HepG2 (cell line): ENCODE measurements at regions not wholly inside any gene's neighbourhood (a gene's known extent, or its start where the extent isn't known, plus 50 kb on each side); places are given as distances from the start of the nearest gene placed in this dataset.

Experiments
- ATAC-seq: fragments of 200-7000 bp; cut with Tn5 transposase; 3 replicates; pipeline ENCODE4 v1.9.1; 2020; ENCODE audit warnings: mild to moderate bottlenecking, moderate library complexity
- BruUV-seq: library from RNA; stranded (reverse); fragments of 400-500 nt; replicated peaks from 2 replicates; lab custom pipeline; 2021; lab: Mats Ljungman, UMichigan
- CTCF ChIA-PET: fragments of 300-600 bp; formaldehyde crosslinking; extraction: SDS; loops from one replicate; lab custom pipeline; 2021; ENCODE audit warnings: low total read pairs, inconsistent platforms, low intra/inter-chr PET ratio; lab: Yijun Ruan, JAX
- POLR2A ChIA-PET: fragments of 350-600 bp; sonication (Branson Sonifier 250); formaldehyde crosslinking; loops from one replicate; lab custom pipeline; 2020; ENCODE audit warnings: antibody characterized with exemption, inconsistent platforms; lab: Yijun Ruan, JAX
- DNase-seq: peaks from one replicate; pipeline ENCODE4 v3.0.0-alpha.2; 2015; ENCODE audit warnings: low spot score
- FAIRE-seq: peaks from 3 replicates; lab custom pipeline; 2011; peaks lifted over from hg19 to GRCh38; lab: Jason Lieb, UNC
- H2AFZ ChIP-seq: one replicate; pipeline ENCODE4 v1.6.1; 2011; ENCODE audit warnings: low read length, inconsistent platforms
- H3K27ac ChIP-seq: fragments of 300-600 bp; 3 replicates; pipeline ENCODE4 v1.8.0; 2011; ENCODE audit warnings: mixed run types, mild to moderate bottlenecking, mixed read lengths, low read length, inconsistent platforms; ENCODE audit not compliant: insufficient read depth; ENCODE audit errors: extremely low read length
- H3K27me3 ChIP-seq, 2 experiments: fragments of 200-600 bp in 1 of 2; 2 replicates in 1 of 2; 3 replicates in 1 of 2; pipeline versions ENCODE4 v1.6.0 to v1.8.0; 2011; ENCODE audit warnings: low read length in 2 of 2, mild to moderate bottlenecking in 2 of 2, moderate library complexity in 2 of 2, inconsistent platforms in 1 of 2; ENCODE audit not compliant: insufficient read depth in 2 of 2, control insufficient read depth in 1 of 2
- H3K36me3 ChIP-seq, 2 experiments: fragments of 200-600 bp in 1 of 2; replicated peaks in 1 of 2; 2 replicates in 1 of 2; 3 replicates in 1 of 2; pipeline versions ENCODE4 v1.5.1 to v1.8.0; 2011; ENCODE audit warnings: low read length in 2 of 2, inconsistent platforms in 1 of 2; ENCODE audit not compliant: insufficient read depth in 2 of 2, control insufficient read depth in 1 of 2
- H3K4me1 ChIP-seq: 2 replicates; pipeline ENCODE4 v1.5.1; 2012; ENCODE audit warnings: low read length, inconsistent platforms; ENCODE audit not compliant: insufficient read depth
- H3K4me2 ChIP-seq: 2 replicates; pipeline ENCODE4 v1.6.0; 2011; ENCODE audit warnings: low read depth, low read length, inconsistent platforms
- H3K4me3 ChIP-seq, 3 experiments: fragments of 200-600 bp in 1 of 3; sonication (generic), shearing (Covaris generic) in 1 of 3; replicated peaks in 1 of 3; 2 replicates each; pipeline ENCODE4 v1.5.1; 2011 to 2016; ENCODE audit warnings: low read length in 3 of 3, inconsistent platforms in 2 of 3, low read depth in 2 of 3, mild to moderate bottlenecking in 2 of 3, control low read depth in 1 of 3, mixed read lengths in 1 of 3; ENCODE audit not compliant: insufficient read depth in 1 of 3
- H3K79me2 ChIP-seq: one replicate; pipeline ENCODE4 v1.6.1; 2011; ENCODE audit warnings: low read length, inconsistent platforms; ENCODE audit not compliant: insufficient read depth
- H3K9ac ChIP-seq: 2 replicates; pipeline ENCODE4 v1.6.0; 2011; ENCODE audit warnings: mild to moderate bottlenecking, low read depth, low read length, inconsistent platforms; ENCODE audit not compliant: insufficient read depth
- H3K9me3 ChIP-seq: 2 replicates; pipeline ENCODE4 v1.5.1; 2012; ENCODE audit warnings: mild to moderate bottlenecking, low read length
- H4K20me1 ChIP-seq: 2 replicates; pipeline ENCODE4 v1.6.0; 2011; ENCODE audit warnings: inconsistent platforms, mild to moderate bottlenecking, low read length, moderate library complexity; ENCODE audit not compliant: insufficient read depth
- EP300 ChIP-seq, 3 experiments: sonication (generic) in 1 of 3; formaldehyde crosslinking in 1 of 3; IDR thresholded peaks; 2 replicates each; pipeline versions ENCODE4 v1.5.1 to v1.6.1; 2011 to 2020; ENCODE audit warnings: low read depth in 2 of 3, low read length in 2 of 3, borderline replicate concordance in 1 of 3, improper control_type of control experiment in 1 of 3, mild to moderate bottlenecking in 1 of 3, missing genetic modification reagents in 1 of 3, moderate library complexity in 1 of 3
- ZFYVE20 ChIP-seq: sonication (generic); formaldehyde crosslinking; IDR thresholded peaks from 2 replicates; pipeline ENCODE4 v1.8.0; 2023; ENCODE audit warnings: low read depth, mild to moderate bottlenecking, moderate library complexity, missing genetic modification reagents, borderline replicate concordance
- ZNF3 ChIP-seq: IDR thresholded peaks from 2 replicates; pipeline ENCODE4 v1.7.0; 2017; ENCODE audit warnings: inconsistent platforms
- ZNF331 ChIP-seq: sonication (generic); formaldehyde crosslinking; IDR thresholded peaks from 2 replicates; pipeline ENCODE4 v1.4.0; 2020; ENCODE audit warnings: missing genetic modification reagents
- ZNF33B ChIP-seq: sonication (generic); formaldehyde crosslinking; IDR thresholded peaks from 2 replicates; pipeline ENCODE4 v1.5.1; 2020; ENCODE audit warnings: mild to moderate bottlenecking, missing genetic modification reagents
- ZNF414 ChIP-seq: sonication (generic); formaldehyde crosslinking; IDR thresholded peaks from 2 replicates; pipeline ENCODE4 v1.5.0; 2020; ENCODE audit warnings: missing genetic modification reagents
- ZNF572 ChIP-seq: sonication (generic); formaldehyde crosslinking; IDR thresholded peaks from 2 replicates; pipeline ENCODE4 v1.5.1; 2020; ENCODE audit warnings: mild to moderate bottlenecking, missing genetic modification reagents
- ZNF720 ChIP-seq: sonication (generic); formaldehyde crosslinking; IDR thresholded peaks from 2 replicates; pipeline ENCODE4 v1.4.0; 2020; ENCODE audit warnings: missing genetic modification reagents
- WGBS: methylation state at CpG from one replicate; pipeline ENCODE4 v1.1.6; 2017; ENCODE audit warnings: low lambda C conversion rate; 5-methylcytosine and 5-hydroxymethylcytosine counted together
- in situ Hi-C: cut with HindIII; loops from 2 replicates; pipeline ENCODE4 v1.10.0; 2017; ENCODE audit warnings: low pct_unique_long_range_greater_than_20kb; ENCODE audit not compliant: extremely low pct_ligation_motif_present
- intact Hi-C: fragments of 100-400 bp; cut with micrococcal nuclease; formaldehyde crosslinking; loops from one replicate; pipeline ENCODE4 v1.10.0; 2022; ENCODE audit not compliant: unreplicated experiment
- TF ChIP-seq, protein P1 (sequence below): sonication (generic); formaldehyde crosslinking; IDR thresholded peaks from 2 replicates; pipeline ENCODE4 v1.4.0; 2020; ENCODE audit warnings: missing genetic modification reagents
- TF ChIP-seq, protein P2 (sequence below): IDR thresholded peaks from 2 replicates; pipeline ENCODE4 v1.6.1; 2016

DNA sequence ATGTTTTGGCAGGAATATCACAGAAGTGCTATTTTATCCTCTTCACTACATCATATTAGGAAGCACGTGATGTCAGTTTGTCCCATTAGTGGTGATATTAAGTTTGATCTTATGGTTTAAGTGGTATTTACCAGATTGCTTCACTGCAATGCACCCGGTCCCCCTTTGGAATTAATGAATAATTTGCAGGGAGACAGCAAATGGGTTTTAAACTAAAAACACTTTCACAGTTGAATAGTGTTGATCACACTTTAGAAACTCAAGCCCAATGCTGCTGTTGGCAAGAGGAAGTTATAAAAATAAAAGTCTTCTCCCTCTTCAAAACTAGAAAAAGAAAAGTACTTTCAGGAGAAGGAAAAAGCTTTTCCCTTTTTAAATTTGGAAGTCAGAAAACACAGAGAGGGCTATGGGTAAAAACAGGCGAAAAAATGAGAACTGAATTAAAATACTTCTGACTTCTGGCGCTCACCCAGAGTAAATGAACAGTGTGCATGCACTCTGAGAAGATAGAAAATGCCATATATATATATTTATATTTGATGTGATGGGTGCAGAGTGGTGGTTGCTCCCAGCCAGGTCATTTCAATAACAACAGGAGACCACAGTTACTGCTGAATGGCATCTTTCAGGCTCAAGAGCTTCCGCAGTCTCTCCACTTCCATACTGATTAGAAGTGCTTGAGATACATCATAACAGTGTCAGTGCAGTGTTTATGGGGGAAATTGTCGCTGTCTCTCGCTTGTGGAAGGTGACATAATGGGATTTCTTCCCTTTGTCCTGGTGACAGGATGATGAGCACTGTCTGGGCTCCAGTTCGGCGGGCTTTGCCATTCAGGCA, 278.0 kb downstream of the ZSWIM6 start:
- FAIRE-seq, result no peak
- in situ Hi-C loops, result no loop called here
- WGBS, result 21% methylated on average over 8 of the region's 9 CpGs
- no peaks in the 10 kb centered on the region for H3K9me3 ChIP-seq
- CTCF ChIA-PET, result no interaction called here
- TF ChIP-seq, protein P1, sequence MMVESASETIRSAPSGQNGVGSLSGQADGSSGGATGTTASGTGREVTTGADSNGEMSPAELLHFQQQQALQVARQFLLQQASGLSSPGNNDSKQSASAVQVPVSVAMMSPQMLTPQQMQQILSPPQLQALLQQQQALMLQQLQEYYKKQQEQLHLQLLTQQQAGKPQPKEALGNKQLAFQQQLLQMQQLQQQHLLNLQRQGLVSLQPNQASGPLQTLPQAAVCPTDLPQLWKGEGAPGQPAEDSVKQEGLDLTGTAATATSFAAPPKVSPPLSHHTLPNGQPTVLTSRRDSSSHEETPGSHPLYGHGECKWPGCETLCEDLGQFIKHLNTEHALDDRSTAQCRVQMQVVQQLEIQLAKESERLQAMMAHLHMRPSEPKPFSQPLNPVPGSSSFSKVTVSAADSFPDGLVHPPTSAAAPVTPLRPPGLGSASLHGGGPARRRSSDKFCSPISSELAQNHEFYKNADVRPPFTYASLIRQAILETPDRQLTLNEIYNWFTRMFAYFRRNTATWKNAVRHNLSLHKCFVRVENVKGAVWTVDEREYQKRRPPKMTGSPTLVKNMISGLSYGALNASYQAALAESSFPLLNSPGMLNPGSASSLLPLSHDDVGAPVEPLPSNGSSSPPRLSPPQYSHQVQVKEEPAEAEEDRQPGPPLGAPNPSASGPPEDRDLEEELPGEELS (CRISPR knock-in tag), result no peak
- TF ChIP-seq ZNF3 (CRISPR knock-in tag), result no peak
- TF ChIP-seq ZNF33B, result no peak
- TF ChIP-seq ZNF414 (CRISPR knock-in tag), result no peak
- TF ChIP-seq, all 625 proteins: peak for 0
- no peaks in the 10 kb centered on the region for H4K20me1 ChIP-seq
- H2AFZ ChIP-seq, result no peak overlapping the region
- BruUV-seq, result no TSS peak
- DNase-seq (no peak), ATAC-seq (no peak)
- no peaks in the 10 kb centered on the region for H3K79me2 ChIP-seq
- intact Hi-C loops, result no loop called here
- no peaks in the 10 kb centered on the region for H3K36me3 ChIP-seq
- no peak overlapping the region for H3K4me2 ChIP-seq
- H3K4me1 ChIP-seq, result no peaks in the 10 kb centered on the region
- H3K9ac ChIP-seq, result no peak overlapping the region
- H3K27ac ChIP-seq, result no peak overlapping the region
- POLR2A ChIA-PET, result no interaction called here
- H3K27me3 ChIP-seq, result peaks cover 0 to 3% of the 10 kb centered on the region in 2 experiments; a peak in 2 of 5 replicates
- no peak overlapping the region for H3K4me3 ChIP-seq

DNA sequence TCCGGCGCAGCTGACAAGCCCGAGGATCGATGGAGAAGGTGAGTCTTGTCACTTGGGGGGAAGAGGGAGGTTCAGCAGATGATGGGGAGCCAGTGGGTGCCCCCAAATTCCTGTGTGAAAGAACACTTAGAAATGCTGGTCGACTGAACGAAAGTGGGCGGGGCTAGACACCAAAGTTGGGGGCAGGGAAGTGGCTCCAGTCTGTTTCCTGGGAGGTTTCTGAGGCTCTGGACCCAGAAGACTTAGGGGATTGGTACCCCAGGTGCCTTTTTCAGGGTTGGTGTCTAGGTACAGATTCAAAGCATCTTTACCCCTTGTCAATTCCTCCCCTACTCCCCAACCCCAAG, 278.6 kb downstream of the ZSWIM6 start:
- H4K20me1 ChIP-seq, result no peaks in the 10 kb centered on the region
- ChIA-PET CTCF (no interaction called here), POLR2A (no interaction called here)
- H2AFZ ChIP-seq, result no peak overlapping the region
- H3K4me3 ChIP-seq, result no peak overlapping the region
- H3K27ac ChIP-seq, result no peak overlapping the region
- 42% methylated on average over 7 of the region's 7 CpGs for WGBS
- BruUV-seq, result no TSS peak
- intact Hi-C loops (no loop called here), in situ Hi-C loops (no loop called here)
- peaks cover 0 to 3% of the 10 kb centered on the region in 2 experiments; a peak in 2 of 5 replicates for H3K27me3 ChIP-seq
- DNase-seq (no peak), FAIRE-seq (no peak), ATAC-seq (no peak)
- no peaks in the 10 kb centered on the region for H3K36me3 ChIP-seq
- H3K9me3 ChIP-seq, result no peaks in the 10 kb centered on the region
- H3K9ac ChIP-seq, result no peak overlapping the region
- no peak overlapping the region for H3K4me2 ChIP-seq
- H3K79me2 ChIP-seq, result no peaks in the 10 kb centered on the region
- no peaks in the 10 kb centered on the region for H3K4me1 ChIP-seq
- TF ChIP-seq ZNF414 (CRISPR knock-in tag) (no peak), ZFYVE20 (no peak), ZNF572 (CRISPR knock-in tag) (no peak), ZNF720 (CRISPR knock-in tag) (no peak), ZNF331 (no peak), EP300 (IDR thresholded peaks at IDR 0.05; ENCODE audit: low read depth in 2 of 2, low read length in 2 of 2) (no peak), EP300 (CRISPR knock-in tag; IDR thresholded peaks at IDR 0.05; ENCODE audit: borderline replicate concordance) (no peak)
- TF ChIP-seq, protein P2, sequence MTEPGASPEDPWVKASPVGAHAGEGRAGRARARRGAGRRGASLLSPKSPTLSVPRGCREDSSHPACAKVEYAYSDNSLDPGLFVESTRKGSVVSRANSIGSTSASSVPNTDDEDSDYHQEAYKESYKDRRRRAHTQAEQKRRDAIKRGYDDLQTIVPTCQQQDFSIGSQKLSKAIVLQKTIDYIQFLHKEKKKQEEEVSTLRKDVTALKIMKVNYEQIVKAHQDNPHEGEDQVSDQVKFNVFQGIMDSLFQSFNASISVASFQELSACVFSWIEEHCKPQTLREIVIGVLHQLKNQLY (CRISPR knock-in tag), result no peak
